NCI-H446 treated with DMSO at 0.1 percent for 48 hours (cell line): ENCODE measurements at regions not wholly inside any gene's neighbourhood (a gene's known extent, or its start where the extent isn't known, plus 50 kb on each side); places are given as distances from the start of the nearest gene placed in this dataset.
"Not testable (repeated sequence)": the region's sequence is repeated elsewhere in the genome, so short reads cannot be mapped to it uniquely, and the experiment has no call there.

ENCODE experiments used
- DNase-seq: peaks from one replicate; lab custom pipeline; 2025; lab: John Stamatoyannopoulos, UW

GRCh38 chr4:19512086-19512485 lies 739.6 kb upstream of the SLIT2 start:
- no peak for DNase-seq

- no peak for DNase-seq
These were observed 740.7 kb upstream of the SLIT2 start for GRCh38 chr4:19510993-19511392.

- no peak for DNase-seq
These were observed 743.3 kb upstream of the SLIT2 start for GRCh38 chr4:19508442-19508841.

GRCh38 chr4:19497705-19498104 lies 754.0 kb upstream of the SLIT2 start:
- DNase-seq, result no peak

- DNase-seq, result no peak
These were observed 754.9 kb upstream of the SLIT2 start for GRCh38 chr4:19496756-19497155.

- no peak for DNase-seq
These were observed 756.7 kb upstream of the SLIT2 start for GRCh38 chr4:19494961-19495360.

GRCh38 chr4:19492606-19493005 lies 759.1 kb upstream of the SLIT2 start:
- no peak for DNase-seq

- DNase-seq, result no peak
These were observed 765.3 kb upstream of the SLIT2 start for GRCh38 chr4:19486400-19486799.

GRCh38 chr4:19478791-19479190 lies 772.9 kb upstream of the SLIT2 start:
- DNase-seq, result no peak

GRCh38 chr4:19473569-19473968 lies 778.1 kb upstream of the SLIT2 start:
- DNase-seq, result no peak

- no peak for DNase-seq
These were observed 779.0 kb upstream of the SLIT2 start for GRCh38 chr4:19472666-19473065.

- not testable (repeated sequence) for DNase-seq
These were observed 781.7 kb upstream of the SLIT2 start for GRCh38 chr4:19470001-19470400.

GRCh38 chr4:19462117-19462516 lies 789.6 kb upstream of the SLIT2 start:
- DNase-seq, result no peak

- no peak for DNase-seq
These were observed 795.7 kb upstream of the SLIT2 start for GRCh38 chr4:19455850-19456602.

- DNase-seq, result no peak
These were observed 796.5 kb upstream of the SLIT2 start for GRCh38 chr4:19455196-19455595.

GRCh38 chr4:19438233-19438632 lies 813.5 kb upstream of the SLIT2 start:
- no peak for DNase-seq

GRCh38 chr4:19437008-19437407 lies 814.7 kb upstream of the SLIT2 start:
- DNase-seq, result no peak

GRCh38 chr4:19429684-19430083 lies 822.0 kb upstream of the SLIT2 start:
- no peak for DNase-seq

- DNase-seq, result no peak
These were observed 826.6 kb upstream of the SLIT2 start for GRCh38 chr4:19425146-19425545.

- no peak for DNase-seq
These were observed 834.4 kb upstream of the SLIT2 start for GRCh38 chr4:19417256-19417655.

- DNase-seq, result no peak
These were observed 835.6 kb upstream of the SLIT2 start for GRCh38 chr4:19416146-19416545.

GRCh38 chr4:19408490-19408889 lies 843.2 kb upstream of the SLIT2 start:
- no peak for DNase-seq

- DNase-seq, result no peak
These were observed 844.9 kb upstream of the SLIT2 start for GRCh38 chr4:19406789-19407188.

GRCh38 chr4:19403786-19404370 lies 847.8 kb upstream of the SLIT2 start:
- DNase-seq, result no peak
